ENCODE measurements at regions not wholly inside any gene's neighbourhood (a gene's known extent, or its start where the extent isn't known, plus 50 kb on each side); places are given as distances from the start of the nearest gene placed in this dataset.

DNA sequence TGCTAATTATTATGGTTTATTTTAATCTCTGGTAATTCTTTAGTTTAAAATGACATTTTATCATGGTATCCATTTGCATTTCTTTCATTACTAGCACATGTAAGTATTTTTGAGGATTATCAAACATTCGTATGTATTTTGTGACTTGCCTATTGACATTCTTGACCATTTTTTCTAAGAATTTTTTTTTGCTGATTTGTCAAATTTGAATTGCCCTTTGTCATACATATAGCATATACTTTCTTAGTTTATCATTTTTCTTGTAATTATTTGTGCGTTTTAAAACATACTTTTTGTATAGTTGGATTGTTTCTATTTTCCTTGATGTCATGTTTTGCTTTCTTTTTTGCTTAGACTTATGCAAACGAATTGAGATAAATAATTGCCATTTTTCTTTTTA lies 358.5 kb upstream of the RBMS3 start (continued):
- TF ChIP-seq, protein P1, sequence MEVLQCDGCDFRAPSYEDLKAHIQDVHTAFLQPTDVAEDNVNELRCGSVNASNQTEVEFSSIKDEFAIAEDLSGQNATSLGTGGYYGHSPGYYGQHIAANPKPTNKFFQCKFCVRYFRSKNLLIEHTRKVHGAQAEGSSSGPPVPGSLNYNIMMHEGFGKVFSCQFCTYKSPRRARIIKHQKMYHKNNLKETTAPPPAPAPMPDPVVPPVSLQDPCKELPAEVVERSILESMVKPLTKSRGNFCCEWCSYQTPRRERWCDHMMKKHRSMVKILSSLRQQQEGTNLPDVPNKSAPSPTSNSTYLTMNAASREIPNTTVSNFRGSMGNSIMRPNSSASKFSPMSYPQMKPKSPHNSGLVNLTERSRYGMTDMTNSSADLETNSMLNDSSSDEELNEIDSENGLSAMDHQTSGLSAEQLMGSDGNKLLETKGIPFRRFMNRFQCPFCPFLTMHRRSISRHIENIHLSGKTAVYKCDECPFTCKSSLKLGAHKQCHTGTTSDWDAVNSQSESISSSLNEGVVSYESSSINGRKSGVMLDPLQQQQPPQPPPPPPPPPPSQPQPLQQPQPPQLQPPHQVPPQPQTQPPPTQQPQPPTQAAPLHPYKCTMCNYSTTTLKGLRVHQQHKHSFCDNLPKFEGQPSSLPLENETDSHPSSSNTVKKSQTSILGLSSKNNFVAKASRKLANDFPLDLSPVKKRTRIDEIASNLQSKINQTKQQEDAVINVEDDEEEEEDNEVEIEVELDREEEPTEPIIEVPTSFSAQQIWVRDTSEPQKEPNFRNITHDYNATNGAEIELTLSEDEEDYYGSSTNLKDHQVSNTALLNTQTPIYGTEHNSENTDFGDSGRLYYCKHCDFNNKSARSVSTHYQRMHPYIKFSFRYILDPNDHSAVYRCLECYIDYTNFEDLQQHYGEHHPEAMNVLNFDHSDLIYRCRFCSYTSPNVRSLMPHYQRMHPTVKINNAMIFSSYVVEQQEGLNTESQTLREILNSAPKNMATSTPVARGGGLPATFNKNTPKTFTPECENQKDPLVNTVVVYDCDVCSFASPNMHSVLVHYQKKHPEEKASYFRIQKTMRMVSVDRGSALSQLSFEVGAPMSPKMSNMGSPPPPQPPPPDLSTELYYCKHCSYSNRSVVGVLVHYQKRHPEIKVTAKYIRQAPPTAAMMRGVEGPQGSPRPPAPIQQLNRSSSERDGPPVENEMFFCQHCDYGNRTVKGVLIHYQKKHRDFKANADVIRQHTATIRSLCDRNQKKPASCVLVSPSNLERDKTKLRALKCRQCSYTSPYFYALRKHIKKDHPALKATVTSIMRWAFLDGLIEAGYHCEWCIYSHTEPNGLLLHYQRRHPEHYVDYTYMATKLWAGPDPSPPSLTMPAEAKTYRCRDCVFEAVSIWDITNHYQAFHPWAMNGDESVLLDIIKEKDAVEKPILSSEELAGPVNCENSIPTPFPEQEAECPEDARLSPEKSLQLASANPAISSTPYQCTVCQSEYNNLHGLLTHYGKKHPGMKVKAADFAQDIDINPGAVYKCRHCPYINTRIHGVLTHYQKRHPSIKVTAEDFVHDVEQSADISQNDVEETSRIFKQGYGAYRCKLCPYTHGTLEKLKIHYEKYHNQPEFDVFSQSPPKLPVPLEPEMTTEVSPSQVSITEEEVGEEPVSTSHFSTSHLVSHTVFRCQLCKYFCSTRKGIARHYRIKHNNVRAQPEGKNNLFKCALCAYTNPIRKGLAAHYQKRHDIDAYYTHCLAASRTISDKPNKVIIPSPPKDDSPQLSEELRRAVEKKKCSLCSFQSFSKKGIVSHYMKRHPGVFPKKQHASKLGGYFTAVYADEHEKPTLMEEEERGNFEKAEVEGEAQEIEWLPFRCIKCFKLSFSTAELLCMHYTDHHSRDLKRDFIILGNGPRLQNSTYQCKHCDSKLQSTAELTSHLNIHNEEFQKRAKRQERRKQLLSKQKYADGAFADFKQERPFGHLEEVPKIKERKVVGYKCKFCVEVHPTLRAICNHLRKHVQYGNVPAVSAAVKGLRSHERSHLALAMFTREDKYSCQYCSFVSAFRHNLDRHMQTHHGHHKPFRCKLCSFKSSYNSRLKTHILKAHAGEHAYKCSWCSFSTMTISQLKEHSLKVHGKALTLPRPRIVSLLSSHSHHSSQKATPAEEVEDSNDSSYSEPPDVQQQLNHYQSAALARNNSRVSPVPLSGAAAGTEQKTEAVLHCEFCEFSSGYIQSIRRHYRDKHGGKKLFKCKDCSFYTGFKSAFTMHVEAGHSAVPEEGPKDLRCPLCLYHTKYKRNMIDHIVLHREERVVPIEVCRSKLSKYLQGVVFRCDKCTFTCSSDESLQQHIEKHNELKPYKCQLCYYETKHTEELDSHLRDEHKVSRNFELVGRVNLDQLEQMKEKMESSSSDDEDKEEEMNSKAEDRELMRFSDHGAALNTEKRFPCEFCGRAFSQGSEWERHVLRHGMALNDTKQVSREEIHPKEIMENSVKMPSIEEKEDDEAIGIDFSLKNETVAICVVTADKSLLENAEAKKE (CRISPR knock-in tag; IDR thresholded peaks at IDR 0.05) = no peak
- TF ChIP-seq EZH2phosphoT487 (IDR thresholded peaks at IDR 0.05; ENCODE audit: unreplicated experiment) (no peak), ZNF331 (CRISPR knock-in tag; IDR thresholded peaks at IDR 0.05; ENCODE audit: low read depth) (no peak), EZH2 (IDR thresholded peaks at IDR 0.05; ENCODE audit: low read depth, unreplicated experiment) (no peak), REST (IDR thresholded peaks at IDR 0.05; ENCODE audit: unreplicated experiment) (no peak), POLR2AphosphoS5 (IDR thresholded peaks at IDR 0.05; ENCODE audit: low read depth) (no peak)
- TF ChIP-seq, protein P2, sequence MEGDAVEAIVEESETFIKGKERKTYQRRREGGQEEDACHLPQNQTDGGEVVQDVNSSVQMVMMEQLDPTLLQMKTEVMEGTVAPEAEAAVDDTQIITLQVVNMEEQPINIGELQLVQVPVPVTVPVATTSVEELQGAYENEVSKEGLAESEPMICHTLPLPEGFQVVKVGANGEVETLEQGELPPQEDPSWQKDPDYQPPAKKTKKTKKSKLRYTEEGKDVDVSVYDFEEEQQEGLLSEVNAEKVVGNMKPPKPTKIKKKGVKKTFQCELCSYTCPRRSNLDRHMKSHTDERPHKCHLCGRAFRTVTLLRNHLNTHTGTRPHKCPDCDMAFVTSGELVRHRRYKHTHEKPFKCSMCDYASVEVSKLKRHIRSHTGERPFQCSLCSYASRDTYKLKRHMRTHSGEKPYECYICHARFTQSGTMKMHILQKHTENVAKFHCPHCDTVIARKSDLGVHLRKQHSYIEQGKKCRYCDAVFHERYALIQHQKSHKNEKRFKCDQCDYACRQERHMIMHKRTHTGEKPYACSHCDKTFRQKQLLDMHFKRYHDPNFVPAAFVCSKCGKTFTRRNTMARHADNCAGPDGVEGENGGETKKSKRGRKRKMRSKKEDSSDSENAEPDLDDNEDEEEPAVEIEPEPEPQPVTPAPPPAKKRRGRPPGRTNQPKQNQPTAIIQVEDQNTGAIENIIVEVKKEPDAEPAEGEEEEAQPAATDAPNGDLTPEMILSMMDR (conservative IDR thresholded peaks at IDR 0.05; ENCODE audit: low read depth in 2 of 2) = no peak
